ENCODE measurements at regions not wholly inside any gene's neighbourhood (a gene's known extent, or its start where the extent isn't known, plus 50 kb on each side); places are given as distances from the start of the nearest gene placed in this dataset.

DNA sequence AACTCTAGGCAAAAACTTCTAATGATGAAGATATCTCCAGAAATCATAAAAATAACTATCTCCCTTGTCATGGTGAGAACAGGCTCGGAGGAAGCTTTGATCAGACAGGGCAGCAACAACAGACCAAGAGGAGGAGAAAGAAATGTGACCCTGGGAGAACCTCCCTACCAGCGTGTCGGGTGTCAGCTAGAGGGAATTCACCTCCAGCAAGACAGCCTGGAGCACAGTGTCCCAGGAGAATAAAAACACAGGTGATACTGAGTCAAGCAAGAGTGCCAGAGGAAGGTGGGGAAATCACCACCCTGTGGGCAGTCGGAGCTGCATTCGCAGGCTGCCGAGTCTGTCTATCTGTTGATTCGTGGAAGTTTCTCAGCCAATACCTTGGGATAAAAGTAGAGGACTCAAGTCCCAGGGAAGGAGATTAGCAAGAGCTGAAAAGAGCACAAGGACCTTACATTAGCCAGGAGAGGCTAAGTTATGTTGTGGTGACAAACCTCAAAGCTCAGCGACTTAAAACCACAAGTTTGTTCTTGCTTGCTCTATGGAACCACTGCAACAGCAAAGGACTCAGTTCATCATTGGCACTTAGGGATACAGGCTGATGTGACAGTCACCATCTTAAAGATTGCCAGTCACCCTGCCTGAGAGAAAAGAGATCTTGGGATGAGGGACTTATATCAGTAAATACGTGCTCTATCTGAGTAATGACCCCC is 598.3 kb downstream of the CCDC171 start:
- DNase-seq, result no peak
- no peak overlapping the region for H3K27ac ChIP-seq
- WGBS, 2 donors, result 37 to 50% methylated on average over 8 to 9 of the region's 9 CpGs
- no peaks in the 10 kb centered on the region for H3K27me3 ChIP-seq
- no peaks in the 10 kb centered on the region for H3K36me3 ChIP-seq
- no peaks in the 10 kb centered on the region for H3K9me3 ChIP-seq
- TF ChIP-seq, protein P1, sequence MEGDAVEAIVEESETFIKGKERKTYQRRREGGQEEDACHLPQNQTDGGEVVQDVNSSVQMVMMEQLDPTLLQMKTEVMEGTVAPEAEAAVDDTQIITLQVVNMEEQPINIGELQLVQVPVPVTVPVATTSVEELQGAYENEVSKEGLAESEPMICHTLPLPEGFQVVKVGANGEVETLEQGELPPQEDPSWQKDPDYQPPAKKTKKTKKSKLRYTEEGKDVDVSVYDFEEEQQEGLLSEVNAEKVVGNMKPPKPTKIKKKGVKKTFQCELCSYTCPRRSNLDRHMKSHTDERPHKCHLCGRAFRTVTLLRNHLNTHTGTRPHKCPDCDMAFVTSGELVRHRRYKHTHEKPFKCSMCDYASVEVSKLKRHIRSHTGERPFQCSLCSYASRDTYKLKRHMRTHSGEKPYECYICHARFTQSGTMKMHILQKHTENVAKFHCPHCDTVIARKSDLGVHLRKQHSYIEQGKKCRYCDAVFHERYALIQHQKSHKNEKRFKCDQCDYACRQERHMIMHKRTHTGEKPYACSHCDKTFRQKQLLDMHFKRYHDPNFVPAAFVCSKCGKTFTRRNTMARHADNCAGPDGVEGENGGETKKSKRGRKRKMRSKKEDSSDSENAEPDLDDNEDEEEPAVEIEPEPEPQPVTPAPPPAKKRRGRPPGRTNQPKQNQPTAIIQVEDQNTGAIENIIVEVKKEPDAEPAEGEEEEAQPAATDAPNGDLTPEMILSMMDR (IDR thresholded peaks at IDR 0.05), result no peak
- no peak for TF ChIP-seq POLR2A (IDR thresholded peaks at IDR 0.05)
- peaks cover 0 to 39% (median 3%) of the 10 kb centered on the region in 3 donors for H3K4me1 ChIP-seq
- H3K4me3 ChIP-seq, result no peak overlapping the region
- intact Hi-C loops (cut with DNase I), result no loop called here

DNA sequence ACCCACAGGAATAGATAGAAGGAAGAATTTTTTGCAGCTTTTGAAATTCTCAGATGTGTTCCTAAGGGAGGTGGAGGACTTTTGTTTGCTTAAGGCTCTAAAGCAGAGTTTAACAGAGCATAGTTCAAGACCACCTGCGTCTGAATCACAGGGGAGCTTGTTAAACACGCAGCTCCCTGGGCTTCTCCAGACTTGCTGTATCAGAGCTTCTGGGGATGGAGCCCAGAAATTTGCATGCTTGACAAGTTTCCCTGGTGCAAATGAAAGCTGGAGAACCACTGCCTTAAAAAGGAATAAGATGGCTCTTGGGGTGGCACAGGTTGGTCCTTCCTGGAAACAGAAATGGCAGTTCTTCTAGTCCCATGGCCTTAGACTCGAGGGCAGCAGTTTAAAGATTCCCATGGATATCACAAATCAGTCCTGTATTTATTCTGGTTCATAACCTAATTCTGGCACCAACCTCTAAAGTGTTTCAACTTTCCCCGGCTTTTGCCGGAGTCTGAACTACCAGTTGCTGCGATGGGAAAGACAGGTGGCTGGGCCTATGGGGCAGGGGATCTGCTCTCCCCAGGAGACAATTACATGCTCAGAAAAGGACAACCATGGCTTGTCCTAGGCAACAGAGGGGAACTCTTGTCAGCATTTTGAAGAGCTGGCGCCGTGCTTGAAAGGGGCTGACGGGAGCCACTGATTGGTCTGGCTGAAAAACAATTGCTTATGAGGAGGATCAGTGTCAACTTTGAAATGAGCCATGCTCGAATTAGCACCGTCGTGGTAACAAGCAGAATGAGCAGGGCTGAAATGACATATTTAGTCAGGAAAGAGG is 599.6 kb downstream of the CCDC171 start:
- Histone ChIP-seq H3K9me3 (no peaks in the 10 kb centered on the region), H3K27ac (no peak overlapping the region), H3K4me1 (peaks cover 0 to 39% (median 3%) of the 10 kb centered on the region in 3 donors), H3K27me3 (no peaks in the 10 kb centered on the region), H3K36me3 (no peaks in the 10 kb centered on the region), H3K4me3 (no peak overlapping the region)
- intact Hi-C loops (cut with DNase I), result no loop called here
- WGBS, 2 donors, result 45 to 59% methylated on average over 6 to 12 of the region's 12 CpGs
- TF ChIP-seq POLR2A (IDR thresholded peaks at IDR 0.05), result no peak
- TF ChIP-seq, protein P1 (IDR thresholded peaks at IDR 0.05), result no peak
- DNase-seq, result no peak

DNA sequence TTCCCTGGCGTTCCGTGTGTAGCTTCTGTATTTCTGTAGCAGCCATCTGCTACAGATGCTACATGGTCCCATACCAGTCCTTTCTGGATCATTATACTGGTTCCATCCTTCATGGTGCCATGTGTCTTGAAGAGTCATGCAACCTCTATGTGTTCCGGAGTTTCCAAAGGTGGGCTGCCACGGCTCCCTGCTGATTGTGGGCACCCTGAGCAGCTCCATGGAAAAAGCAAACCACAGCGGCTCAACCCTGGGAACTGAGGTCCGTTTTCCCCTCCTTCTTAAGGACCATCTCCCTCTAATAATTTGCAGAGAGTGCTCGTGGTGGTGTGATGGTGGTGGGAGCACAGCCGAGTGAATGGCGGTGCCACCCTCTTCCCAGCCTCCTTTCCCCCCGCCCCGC is 600.4 kb downstream of the CCDC171 start:
- Histone ChIP-seq H3K4me3 (no peak overlapping the region), H3K4me1 (peaks cover 0 to 39% (median 3%) of the 10 kb centered on the region in 3 donors), H3K27me3 (no peaks in the 10 kb centered on the region), H3K36me3 (no peaks in the 10 kb centered on the region), H3K27ac (no peak overlapping the region), H3K9me3 (no peaks in the 10 kb centered on the region)
- intact Hi-C loops (cut with DNase I), result no loop called here
- TF ChIP-seq, protein P1 (IDR thresholded peaks at IDR 0.05), result no peak
- no peak for TF ChIP-seq POLR2A (IDR thresholded peaks at IDR 0.05)
- DNase-seq, result no peak
- 89 to 90% methylated on average over 9 to 11 of the region's 11 CpGs for WGBS, 2 donors

DNA sequence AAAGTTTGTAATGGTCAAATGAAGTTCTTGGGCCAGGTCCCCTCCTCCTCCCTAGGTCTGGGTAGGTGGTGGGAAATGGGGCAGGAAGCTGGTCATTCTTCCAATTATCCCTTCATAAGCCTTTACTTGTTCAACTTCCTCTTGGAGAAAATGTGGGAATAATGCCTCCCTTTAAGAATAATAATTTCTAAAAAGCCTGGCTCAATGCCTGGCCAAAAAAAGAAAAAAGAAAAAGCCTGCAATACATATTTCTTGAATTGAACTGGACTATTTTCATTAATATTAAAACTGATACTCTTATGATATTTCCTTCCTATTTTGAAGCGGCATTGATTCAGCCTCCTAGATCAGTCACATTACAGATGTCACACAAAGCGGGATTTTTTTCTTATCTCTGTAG is 600.9 kb downstream of the CCDC171 start:
- 92 to 94% methylated on average over 2 of the region's 2 CpGs for WGBS, 2 donors
- H3K27ac ChIP-seq, result no peak overlapping the region
- H3K36me3 ChIP-seq, result no peaks in the 10 kb centered on the region
- no peaks in the 10 kb centered on the region for H3K27me3 ChIP-seq
- DNase-seq, result no peak
- intact Hi-C loops (cut with DNase I), result no loop called here
- no peaks in the 10 kb centered on the region for H3K9me3 ChIP-seq
- peaks cover 0 to 39% (median 3%) of the 10 kb centered on the region in 3 donors for H3K4me1 ChIP-seq
- TF ChIP-seq, protein P1 (IDR thresholded peaks at IDR 0.05), result no peak
- TF ChIP-seq POLR2A (IDR thresholded peaks at IDR 0.05), result no peak
- H3K4me3 ChIP-seq, result no peak overlapping the region

GRCh38 chr9:16154521-16155078 is 601.8 kb downstream of the CCDC171 start:
- DNase-seq, result no peak
- Histone ChIP-seq H3K27ac (no peak overlapping the region), H3K4me3 (peak overlapping the region in 2 of 4 donors; percentile 25 to 48), H3K4me1 (peaks cover 0 to 39% (median 3%) of the 10 kb centered on the region in 3 donors), H3K27me3 (no peaks in the 10 kb centered on the region), H3K9me3 (no peaks in the 10 kb centered on the region), H3K36me3 (no peaks in the 10 kb centered on the region)
- no peak for TF ChIP-seq POLR2A (IDR thresholded peaks at IDR 0.05)
- TF ChIP-seq, protein P1 (IDR thresholded peaks at IDR 0.05), result peak in 2 of 6 experiments; percentile 21 to 44
- WGBS, 2 donors, result 17 to 37% methylated on average over 12 to 28 of the region's 28 CpGs
- intact Hi-C loops (cut with DNase I), result no loop called here

All from esophagus squamous epithelium (tissue), 5 donors.